ENCODE measurements at regions not wholly inside any gene's neighbourhood (a gene's known extent, or its start where the extent isn't known, plus 50 kb on each side); places are given as distances from the start of the nearest gene placed in this dataset.
"Not testable (repeated sequence)": the region's sequence is repeated elsewhere in the genome, so short reads cannot be mapped to it uniquely, and the experiment has no call there.

DNA sequence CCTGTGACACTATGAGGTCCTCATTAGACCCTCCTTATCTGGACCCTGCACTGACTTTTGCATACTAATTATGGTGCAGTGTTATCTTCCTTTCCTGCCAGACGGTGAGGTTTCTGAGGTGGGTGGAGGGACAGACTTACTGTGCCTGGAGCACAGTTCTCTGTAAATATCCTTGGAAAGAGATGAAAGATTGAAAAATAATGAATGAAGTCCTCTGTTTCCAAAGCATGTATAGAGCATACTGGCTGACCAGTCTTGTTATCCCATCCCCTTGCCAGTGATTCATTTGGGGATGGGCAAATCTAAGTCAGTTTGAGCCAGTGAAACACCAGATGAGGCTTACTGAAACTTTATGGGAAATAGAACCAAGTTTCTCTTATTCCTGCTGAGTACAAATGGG, 152.6 kb upstream of the HDDC2 start:
- no peak for DNase-seq (ENCODE audit: low spot score in 2 of 2)
- TF ChIP-seq, protein P1, sequence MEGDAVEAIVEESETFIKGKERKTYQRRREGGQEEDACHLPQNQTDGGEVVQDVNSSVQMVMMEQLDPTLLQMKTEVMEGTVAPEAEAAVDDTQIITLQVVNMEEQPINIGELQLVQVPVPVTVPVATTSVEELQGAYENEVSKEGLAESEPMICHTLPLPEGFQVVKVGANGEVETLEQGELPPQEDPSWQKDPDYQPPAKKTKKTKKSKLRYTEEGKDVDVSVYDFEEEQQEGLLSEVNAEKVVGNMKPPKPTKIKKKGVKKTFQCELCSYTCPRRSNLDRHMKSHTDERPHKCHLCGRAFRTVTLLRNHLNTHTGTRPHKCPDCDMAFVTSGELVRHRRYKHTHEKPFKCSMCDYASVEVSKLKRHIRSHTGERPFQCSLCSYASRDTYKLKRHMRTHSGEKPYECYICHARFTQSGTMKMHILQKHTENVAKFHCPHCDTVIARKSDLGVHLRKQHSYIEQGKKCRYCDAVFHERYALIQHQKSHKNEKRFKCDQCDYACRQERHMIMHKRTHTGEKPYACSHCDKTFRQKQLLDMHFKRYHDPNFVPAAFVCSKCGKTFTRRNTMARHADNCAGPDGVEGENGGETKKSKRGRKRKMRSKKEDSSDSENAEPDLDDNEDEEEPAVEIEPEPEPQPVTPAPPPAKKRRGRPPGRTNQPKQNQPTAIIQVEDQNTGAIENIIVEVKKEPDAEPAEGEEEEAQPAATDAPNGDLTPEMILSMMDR (IDR thresholded peaks at IDR 0.05), result no peak
- no peak for TF ChIP-seq POLR2A (IDR thresholded peaks at IDR 0.05)
- WGBS, 2 donors, result 75 to 85% methylated on average over 1 of the region's 1 CpG
- intact Hi-C loops (cut with DNase I; ENCODE audit: low total_unique reads), result no loop called here
- H3K4me3 ChIP-seq (ENCODE audit: low read depth, poor library complexity, severe bottlenecking), result no peak overlapping the region

DNA sequence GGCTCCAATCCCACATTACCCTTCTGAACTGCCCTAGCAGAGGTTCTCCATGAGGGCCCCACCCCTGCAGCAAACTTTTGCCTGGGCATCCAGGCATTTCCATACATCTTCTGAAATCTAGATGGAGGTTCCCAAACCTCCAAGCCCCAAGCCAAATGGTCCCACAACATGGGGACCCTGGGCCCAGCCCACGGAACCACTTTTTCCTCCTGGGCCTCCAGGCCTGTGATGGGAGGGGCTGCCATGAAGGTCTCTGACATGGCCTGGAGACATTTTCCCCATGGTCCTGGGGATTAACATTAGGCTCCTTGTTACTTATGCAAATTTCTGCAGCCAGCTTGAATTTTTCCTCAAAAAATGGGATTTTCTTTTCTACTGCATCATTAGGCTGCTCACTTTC, 156.7 kb upstream of the HDDC2 start:
- DNase-seq (ENCODE audit: low spot score in 2 of 2); H3K4me3 ChIP-seq (ENCODE audit: low read depth, poor library complexity, severe bottlenecking); intact Hi-C loops (cut with DNase I; ENCODE audit: low total_unique reads): not testable (repeated sequence)
- WGBS, 2 donors, result 83 to 85% methylated on average over 1 of the region's 1 CpG

DNA sequence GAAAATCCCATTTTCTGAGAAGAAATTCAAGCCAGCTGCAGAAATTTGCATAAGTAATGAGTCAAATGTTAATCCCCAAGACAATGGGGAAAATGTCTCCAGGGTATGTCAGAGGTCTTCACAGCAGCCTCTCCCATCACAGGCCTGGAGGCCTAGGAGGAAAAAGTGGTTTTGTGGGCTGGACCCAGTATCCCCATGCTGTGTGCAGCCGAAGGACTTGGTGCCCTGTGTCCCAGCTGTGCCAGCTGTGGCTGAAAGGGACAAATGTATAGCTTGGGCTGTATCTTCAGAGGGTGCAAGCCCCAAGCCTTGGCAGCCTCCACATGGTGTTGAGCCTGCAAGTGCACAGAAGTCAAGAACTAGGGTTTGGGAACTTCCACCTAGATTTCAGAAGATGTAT, 163.6 kb upstream of the HDDC2 start:
- DNase-seq (ENCODE audit: low spot score in 2 of 2); intact Hi-C loops (cut with DNase I; ENCODE audit: low total_unique reads); H3K4me3 ChIP-seq (ENCODE audit: low read depth, poor library complexity, severe bottlenecking): not testable (repeated sequence)
- WGBS, 2 donors, result 89 to 100% methylated on average over 1 of the region's 1 CpG

DNA sequence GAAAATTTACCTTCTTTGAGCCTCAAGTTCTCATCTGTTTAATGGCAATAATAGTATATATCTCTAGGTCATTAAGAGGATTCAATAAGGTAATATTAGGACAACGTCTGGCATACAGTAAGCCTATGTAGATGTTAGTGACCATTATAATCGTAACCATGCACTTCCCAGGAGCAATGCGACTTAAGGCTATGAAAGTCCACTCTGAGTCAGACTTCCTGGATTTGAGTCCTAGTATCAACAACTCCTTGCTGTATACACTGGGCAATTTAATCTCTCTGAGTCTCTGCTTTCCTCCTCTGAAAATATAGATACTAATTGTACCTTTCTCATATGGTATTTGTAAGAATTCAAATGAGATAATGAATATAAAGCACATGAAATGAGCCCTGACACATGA, 168.1 kb upstream of the HDDC2 start:
- intact Hi-C loops (cut with DNase I; ENCODE audit: low total_unique reads), result no loop called here
- WGBS, 2 donors, result 73 to 76% methylated on average over 3 of the region's 3 CpGs
- no peak overlapping the region for H3K4me3 ChIP-seq (ENCODE audit: low read depth, poor library complexity, severe bottlenecking)
- no peak for DNase-seq (ENCODE audit: low spot score in 2 of 2)
- TF ChIP-seq, protein P1 (IDR thresholded peaks at IDR 0.05), result no peak
- no peak for TF ChIP-seq POLR2A (IDR thresholded peaks at IDR 0.05)

DNA sequence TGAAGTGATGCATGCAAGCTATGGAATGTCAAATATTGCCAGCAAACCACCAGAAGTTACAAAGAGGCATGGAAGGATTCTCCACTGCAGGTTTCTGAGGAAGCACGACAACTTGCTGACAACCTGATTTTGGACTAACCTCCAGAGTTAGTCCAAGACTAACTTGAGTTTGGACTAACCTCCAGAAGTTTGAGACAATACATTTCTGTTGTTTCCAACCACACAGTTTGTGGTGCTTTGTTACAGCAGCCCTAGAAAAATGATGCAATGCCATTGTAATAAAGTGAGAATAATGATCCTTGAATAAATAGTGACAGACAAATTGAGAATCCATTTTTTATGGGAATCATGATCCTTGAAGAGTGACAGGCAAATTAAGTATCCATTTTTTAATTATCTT, 169.9 kb upstream of the HDDC2 start:
- 85 to 95% methylated on average over 1 of the region's 1 CpG for WGBS, 2 donors
- TF ChIP-seq, protein P1 (IDR thresholded peaks at IDR 0.05), result no peak
- no peak for TF ChIP-seq POLR2A (IDR thresholded peaks at IDR 0.05)
- no peak for DNase-seq (ENCODE audit: low spot score in 2 of 2)
- no peak overlapping the region for H3K4me3 ChIP-seq (ENCODE audit: low read depth, poor library complexity, severe bottlenecking)
- intact Hi-C loops (cut with DNase I; ENCODE audit: low total_unique reads), result no loop called here

DNA sequence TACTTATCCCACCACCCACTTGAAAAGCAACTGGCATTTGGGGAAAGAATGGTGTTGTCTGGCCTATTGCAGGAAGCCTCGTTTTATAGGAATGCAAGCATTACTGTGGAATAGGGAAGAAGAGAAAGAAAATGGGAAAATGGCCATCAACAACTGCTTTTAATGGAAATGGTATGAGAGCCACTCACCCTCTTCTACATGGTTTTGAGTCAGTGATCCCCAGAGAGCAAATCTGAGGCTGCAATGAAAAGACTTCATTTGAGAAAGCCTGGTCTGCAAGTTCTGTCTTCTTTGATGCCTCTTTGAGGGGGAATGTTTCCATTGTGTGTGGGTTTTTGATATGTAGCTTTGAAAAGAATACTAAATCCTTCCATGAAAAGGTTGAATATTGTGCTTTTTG, 172.3 kb upstream of the HDDC2 start:
- intact Hi-C loops (cut with DNase I; ENCODE audit: low total_unique reads), result no loop called here
- DNase-seq (ENCODE audit: low spot score in 2 of 2), result no peak
- WGBS, 2 donors, result 32 to 51% methylated on average over 1 of the region's 1 CpG
- no peak overlapping the region for H3K4me3 ChIP-seq (ENCODE audit: low read depth, poor library complexity, severe bottlenecking)
- no peak for TF ChIP-seq POLR2A (IDR thresholded peaks at IDR 0.05)
- TF ChIP-seq, protein P1 (IDR thresholded peaks at IDR 0.05), result no peak

DNA sequence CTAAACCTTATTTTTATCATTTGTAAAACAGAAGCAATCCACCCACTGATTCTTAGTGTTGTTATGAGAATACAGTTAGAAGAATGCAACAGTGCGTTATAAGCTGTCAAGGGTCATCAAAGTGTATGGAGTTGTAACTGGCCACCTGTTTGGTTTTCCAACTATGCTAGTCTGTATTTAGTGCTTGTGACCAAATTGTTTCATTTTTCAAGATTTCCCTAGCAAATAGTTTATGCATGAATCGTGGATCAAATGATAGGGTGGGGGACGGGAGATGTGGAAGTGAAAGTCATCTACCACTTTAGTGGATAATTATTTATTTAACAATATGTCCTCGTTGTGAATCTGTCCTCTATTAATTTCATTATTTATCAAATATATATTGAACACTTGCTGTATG, 175.4 kb upstream of the HDDC2 start:
- intact Hi-C loops (cut with DNase I; ENCODE audit: low total_unique reads), result no loop called here
- no peak overlapping the region for H3K4me3 ChIP-seq (ENCODE audit: low read depth, poor library complexity, severe bottlenecking)
- DNase-seq (ENCODE audit: low spot score in 2 of 2), result no peak
- TF ChIP-seq, protein P1 (IDR thresholded peaks at IDR 0.05), result no peak
- TF ChIP-seq POLR2A (IDR thresholded peaks at IDR 0.05), result no peak
- WGBS, 2 donors, result 78 to 81% methylated on average over 4 of the region's 4 CpGs

Data from lower leg skin (tissue), 4 donors.